Endothelial cell of umbilical vein (primary cell): ENCODE measurements at regions not wholly inside any gene's neighbourhood (a gene's known extent, or its start where the extent isn't known, plus 50 kb on each side); places are given as distances from the start of the nearest gene placed in this dataset.
A peak's percentile ranks its signal among the peaks of the same experiment; 100 is the strongest.

ENCODE experiments used
- BruUV-seq: library from RNA; stranded (reverse); fragments of 400-500 nt; replicated peaks from 2 replicates; lab custom pipeline; 2021; lab: Mats Ljungman, UMichigan
- CTCF ChIA-PET: fragments of 300-600, 350-600 bp; sonication (Branson Sonifier 250); formaldehyde crosslinking; loops from one replicate; lab custom pipeline; 2021; ENCODE audit warnings: antibody characterized with exemption, inconsistent platforms; lab: Charles Lee
- POLR2A ChIA-PET: fragments of 300-600, 350-600 bp; sonication (Branson Sonifier 250); formaldehyde crosslinking; loops from one replicate; lab custom pipeline; 2021; ENCODE audit warnings: antibody characterized with exemption, inconsistent platforms; lab: Charles Lee
- DNase-seq: peaks from one replicate; pipeline ENCODE4 v3.0.0-alpha.2; 2011; ENCODE audit warnings: low read depth, low spot score
- FAIRE-seq: peaks from 2 replicates; lab custom pipeline; 2011; peaks lifted over from hg19 to GRCh38; lab: Jason Lieb, UNC
- H2AFZ ChIP-seq: 2 replicates; pipeline ENCODE4 v1.6.0; 2012; ENCODE audit warnings: low read depth, low read length, control low read depth, inconsistent platforms
- H3K27ac ChIP-seq: 2 replicates; pipeline ENCODE4 v1.5.1; 2011; ENCODE audit warnings: low read depth, mild to moderate bottlenecking, control low read depth, low read length, moderate library complexity; ENCODE audit not compliant: insufficient read depth
- H3K27me3 ChIP-seq, 2 experiments: 2 replicates each; pipeline versions ENCODE4 v1.6.0 to v1.6.1; 2011; ENCODE audit warnings: low read length in 2 of 2, mixed read lengths in 1 of 2; ENCODE audit not compliant: control insufficient read depth in 2 of 2, insufficient read depth in 2 of 2
- H3K36me3 ChIP-seq, 2 experiments: 2 replicates in 1 of 2; 3 replicates in 1 of 2; pipeline ENCODE4 v1.5.1; 2011; ENCODE audit warnings: low read length in 2 of 2, mild to moderate bottlenecking in 1 of 2, moderate library complexity in 1 of 2; ENCODE audit not compliant: control insufficient read depth in 2 of 2, insufficient read depth in 2 of 2; ENCODE audit errors: extremely low read depth in 1 of 2
- H3K4me1 ChIP-seq: 3 replicates; pipeline ENCODE4 v1.5.1; 2011; ENCODE audit warnings: mild to moderate bottlenecking, low read length; ENCODE audit not compliant: control insufficient read depth, insufficient read depth; ENCODE audit errors: extremely low read depth
- H3K4me2 ChIP-seq: 2 replicates; pipeline ENCODE4 v1.6.1; 2011; ENCODE audit warnings: low read length, control low read depth, mixed read lengths; ENCODE audit not compliant: insufficient read depth
- H3K4me3 ChIP-seq, 3 experiments: fragments of 200-600 bp in 1 of 3; sonication (generic), shearing (Covaris generic) in 1 of 3; replicated peaks in 1 of 3; 2 replicates each; pipeline ENCODE4 v1.5.1; 2011 to 2016; ENCODE audit warnings: control low read depth in 3 of 3, low read length in 3 of 3, mild to moderate bottlenecking in 2 of 3, inconsistent platforms in 1 of 3, low read depth in 1 of 3, moderate library complexity in 1 of 3; ENCODE audit not compliant: insufficient read depth in 1 of 3
- H3K79me2 ChIP-seq: 2 replicates; pipeline ENCODE4 v1.6.0; 2012; ENCODE audit warnings: low read length, inconsistent platforms; ENCODE audit not compliant: control insufficient read depth, insufficient read depth
- H3K9ac ChIP-seq: replicated peaks from 2 replicates; pipeline ENCODE3; 2011; ENCODE audit warnings: low read length, control low read depth; ENCODE audit not compliant: insufficient read depth; ENCODE audit errors: extremely low read depth
- H3K9me1 ChIP-seq: replicated peaks from 3 replicates; pipeline ENCODE4 v1.6.0; 2011; ENCODE audit warnings: mild to moderate bottlenecking, low read length; ENCODE audit not compliant: control insufficient read depth, insufficient read depth; ENCODE audit errors: extremely low read depth
- H3K9me3 ChIP-seq: replicated peaks from 2 replicates; pipeline ENCODE4 v1.5.1; 2012; ENCODE audit warnings: low read length, inconsistent platforms; ENCODE audit not compliant: control insufficient read depth, insufficient read depth
- H4K20me1 ChIP-seq: replicated peaks from 2 replicates; pipeline ENCODE3; 2011; ENCODE audit warnings: mild to moderate bottlenecking, low read length; ENCODE audit not compliant: control insufficient read depth, insufficient read depth; ENCODE audit errors: extremely low read depth
- EZH2 ChIP-seq: IDR thresholded peaks from 2 replicates; pipeline ENCODE4 v1.6.1; 2012; ENCODE audit warnings: borderline replicate concordance, low read depth, mild to moderate bottlenecking, moderate library complexity, low read length, inconsistent platforms; ENCODE audit not compliant: severe bottlenecking
- FOS ChIP-seq: IDR thresholded peaks from 2 replicates; pipeline ENCODE4 v1.6.1; 2011; ENCODE audit warnings: mild to moderate bottlenecking, low read length, moderate library complexity, borderline replicate concordance; ENCODE audit not compliant: insufficient read depth
- GATA2 ChIP-seq: IDR thresholded peaks from 2 replicates; pipeline ENCODE4 v1.7.0; 2011; ENCODE audit warnings: low read depth, mild to moderate bottlenecking, moderate library complexity, mixed read lengths, low read length; ENCODE audit not compliant: insufficient read length, insufficient read depth
- JUN ChIP-seq: IDR thresholded peaks from 2 replicates; pipeline ENCODE4 v1.6.1; 2011; ENCODE audit warnings: borderline replicate concordance, low read depth; ENCODE audit not compliant: insufficient read length, insufficient read depth
- MYC ChIP-seq: IDR thresholded peaks from one replicate; pipeline ENCODE4 v1.6.1; 2011; ENCODE audit warnings: mild to moderate bottlenecking, low read depth, low read length
- POLR2A ChIP-seq: IDR thresholded peaks from 2 replicates; pipeline ENCODE4 v1.6.1; 2012; ENCODE audit warnings: low read depth, mild to moderate bottlenecking, control low read depth, low read length
- POLR2AphosphoS5 ChIP-seq: IDR thresholded peaks from 2 replicates; pipeline ENCODE4 v1.6.1; 2012; ENCODE audit warnings: low read depth, mild to moderate bottlenecking, control low read depth, low read length, moderate library complexity; ENCODE audit not compliant: insufficient read depth
- dilution Hi-C: fragments of 300-500 bp; cut with MboI; formaldehyde crosslinking; loops from one replicate; pipeline ENCODE4 v1.15.0; 2019; ENCODE audit warnings: low sequenced_read_pairs; ENCODE audit not compliant: extremely low pct_ligation_motif_present
- intact Hi-C: fragments of 100-400 bp; cut with micrococcal nuclease; formaldehyde crosslinking; loops from one replicate; pipeline ENCODE4 v1.10.0; 2022
- TF ChIP-seq, protein P1 (sequence below), 2 donors: IDR thresholded peaks; 1 replicate in 1 of 2; 2 replicates in 1 of 2; pipeline ENCODE4 v1.5.1; 2011; ENCODE audit warnings: low read length in 2 of 2, mild to moderate bottlenecking in 2 of 2, moderate library complexity in 2 of 2, control low read depth in 1 of 2, inconsistent platforms in 1 of 2, low read depth in 1 of 2; ENCODE audit not compliant: insufficient read depth in 1 of 2; ENCODE audit errors: extremely low read depth in 1 of 2

DNA sequence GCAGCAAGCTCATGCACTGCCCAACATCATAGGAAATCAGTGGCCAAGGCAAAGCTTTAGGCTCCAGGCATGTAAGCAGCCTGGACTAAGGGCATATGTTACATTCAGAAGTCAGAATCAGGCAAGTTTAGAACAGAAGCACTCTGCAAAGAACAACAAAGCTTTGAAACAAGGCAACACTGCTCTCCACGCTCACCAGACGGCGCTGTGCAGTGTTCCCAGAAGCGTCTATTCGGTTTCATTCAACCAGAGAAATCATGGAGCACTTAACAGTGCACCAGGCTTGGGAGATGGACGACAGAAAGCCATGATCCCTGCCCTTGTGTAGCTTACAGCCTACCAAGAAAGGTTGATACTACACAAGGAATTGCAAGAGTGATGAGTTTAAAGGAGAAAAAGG, 555.8 kb downstream of the BUD13 start:
- Histone ChIP-seq H3K4me1 (no peaks in the 10 kb centered on the region), H3K4me3 (no peak overlapping the region), H2AFZ (no peak overlapping the region), H3K9me3 (no peaks in the 10 kb centered on the region), H3K36me3 (no peaks in the 10 kb centered on the region), H3K9ac (no peak overlapping the region), H3K27me3 (no peaks in the 10 kb centered on the region), H3K9me1 (no peaks in the 10 kb centered on the region), H4K20me1 (no peaks in the 10 kb centered on the region), H3K79me2 (no peaks in the 10 kb centered on the region), H3K27ac (no peak overlapping the region), H3K4me2 (no peak overlapping the region)
- peak; percentile 73 for FAIRE-seq
- no peak for TF ChIP-seq JUN
- TF ChIP-seq EZH2: no peak
- TF ChIP-seq, protein P1, sequence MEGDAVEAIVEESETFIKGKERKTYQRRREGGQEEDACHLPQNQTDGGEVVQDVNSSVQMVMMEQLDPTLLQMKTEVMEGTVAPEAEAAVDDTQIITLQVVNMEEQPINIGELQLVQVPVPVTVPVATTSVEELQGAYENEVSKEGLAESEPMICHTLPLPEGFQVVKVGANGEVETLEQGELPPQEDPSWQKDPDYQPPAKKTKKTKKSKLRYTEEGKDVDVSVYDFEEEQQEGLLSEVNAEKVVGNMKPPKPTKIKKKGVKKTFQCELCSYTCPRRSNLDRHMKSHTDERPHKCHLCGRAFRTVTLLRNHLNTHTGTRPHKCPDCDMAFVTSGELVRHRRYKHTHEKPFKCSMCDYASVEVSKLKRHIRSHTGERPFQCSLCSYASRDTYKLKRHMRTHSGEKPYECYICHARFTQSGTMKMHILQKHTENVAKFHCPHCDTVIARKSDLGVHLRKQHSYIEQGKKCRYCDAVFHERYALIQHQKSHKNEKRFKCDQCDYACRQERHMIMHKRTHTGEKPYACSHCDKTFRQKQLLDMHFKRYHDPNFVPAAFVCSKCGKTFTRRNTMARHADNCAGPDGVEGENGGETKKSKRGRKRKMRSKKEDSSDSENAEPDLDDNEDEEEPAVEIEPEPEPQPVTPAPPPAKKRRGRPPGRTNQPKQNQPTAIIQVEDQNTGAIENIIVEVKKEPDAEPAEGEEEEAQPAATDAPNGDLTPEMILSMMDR (IDR thresholded peaks at IDR 0.05; ENCODE audit: extremely low read depth in 1 of 2, insufficient read depth in 1 of 2, low read depth in 1 of 2, low read length in 2 of 2): peak; percentile 86 to 89
- ChIA-PET CTCF (interaction anchor here (0.6 to 4.5 kb wide), 38 partner anchors 8 to 1478 kb away, joined by 3 to 57 read pairs (median 4); no protein-coding TSS in a partner anchor), POLR2A (no interaction called here)
- no TSS peak for BruUV-seq
- peak; percentile 57 for DNase-seq
- dilution Hi-C loops: no loop called here
- intact Hi-C loops: loop anchor here (1.0 to 5.0 kb wide), 4 partner anchors 59 to 474 kb away; no protein-coding TSS in a partner anchor

GRCh38 chr11:116215471-116216113, 557.2 kb downstream of the BUD13 start:
- no peak overlapping the region for H3K9ac ChIP-seq
- no peaks in the 10 kb centered on the region for H3K27me3 ChIP-seq
- no peaks in the 10 kb centered on the region for H3K36me3 ChIP-seq
- ChIA-PET POLR2A (no interaction called here), CTCF (interaction anchor here (0.7 to 4.5 kb wide), 7 partner anchors 8 to 1477 kb away, joined by 3 to 57 read pairs (median 8); no protein-coding TSS in a partner anchor)
- no peaks in the 10 kb centered on the region for H3K9me1 ChIP-seq
- H3K4me2 ChIP-seq: no peak overlapping the region
- no peak overlapping the region for H3K27ac ChIP-seq
- BruUV-seq: no TSS peak
- TF ChIP-seq POLR2A (no peak), EZH2 (no peak), GATA2 (no peak), POLR2AphosphoS5 (no peak), JUN (no peak), MYC (no peak), FOS (no peak)
- dilution Hi-C loops: no loop called here
- H3K9me3 ChIP-seq: no peaks in the 10 kb centered on the region
- H3K4me1 ChIP-seq: no peaks in the 10 kb centered on the region
- intact Hi-C loops: loop anchor here (2.0 to 5.0 kb wide), 2 partner anchors 283 to 427 kb away; no protein-coding TSS in a partner anchor
- H4K20me1 ChIP-seq: no peaks in the 10 kb centered on the region
- DNase-seq: no peak
- H3K4me3 ChIP-seq: no peak overlapping the region
- no peaks in the 10 kb centered on the region for H3K79me2 ChIP-seq
- FAIRE-seq: no peak
- H2AFZ ChIP-seq: no peak overlapping the region
